ENCODE measurements at regions not wholly inside any gene's neighbourhood (a gene's known extent, or its start where the extent isn't known, plus 50 kb on each side); places are given as distances from the start of the nearest gene placed in this dataset.

DNA sequence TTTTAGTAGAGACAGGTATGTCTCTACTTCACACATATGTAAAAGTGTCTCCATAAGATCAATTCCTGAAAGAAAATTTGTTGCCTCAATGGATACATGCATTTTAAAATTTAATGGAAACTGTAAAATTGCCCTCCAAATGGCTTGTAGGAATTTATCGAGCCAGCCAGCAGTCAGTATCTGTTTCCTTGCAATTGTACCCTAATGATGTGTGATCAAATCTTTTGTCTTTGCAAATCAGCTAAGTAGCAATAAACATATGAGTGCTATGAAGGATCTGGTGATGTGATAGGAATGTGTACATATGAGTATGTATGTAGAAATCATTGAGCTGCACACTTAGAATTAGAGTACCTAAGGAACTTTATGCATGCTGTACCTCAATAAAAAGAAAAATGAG lies 253.0 kb downstream of the MAFB start:
- DNase-seq (ENCODE audit: low spot score), result no peak
- TF ChIP-seq RORB (CRISPR knock-in tag; IDR thresholded peaks at IDR 0.05), result no peak
- TF ChIP-seq, protein P1, sequence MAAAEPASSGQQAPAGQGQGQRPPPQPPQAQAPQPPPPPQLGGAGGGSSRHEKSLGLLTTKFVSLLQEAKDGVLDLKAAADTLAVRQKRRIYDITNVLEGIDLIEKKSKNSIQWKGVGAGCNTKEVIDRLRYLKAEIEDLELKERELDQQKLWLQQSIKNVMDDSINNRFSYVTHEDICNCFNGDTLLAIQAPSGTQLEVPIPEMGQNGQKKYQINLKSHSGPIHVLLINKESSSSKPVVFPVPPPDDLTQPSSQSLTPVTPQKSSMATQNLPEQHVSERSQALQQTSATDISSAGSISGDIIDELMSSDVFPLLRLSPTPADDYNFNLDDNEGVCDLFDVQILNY (CRISPR knock-in tag; IDR thresholded peaks at IDR 0.05), result no peak
- TF ChIP-seq, protein P2, sequence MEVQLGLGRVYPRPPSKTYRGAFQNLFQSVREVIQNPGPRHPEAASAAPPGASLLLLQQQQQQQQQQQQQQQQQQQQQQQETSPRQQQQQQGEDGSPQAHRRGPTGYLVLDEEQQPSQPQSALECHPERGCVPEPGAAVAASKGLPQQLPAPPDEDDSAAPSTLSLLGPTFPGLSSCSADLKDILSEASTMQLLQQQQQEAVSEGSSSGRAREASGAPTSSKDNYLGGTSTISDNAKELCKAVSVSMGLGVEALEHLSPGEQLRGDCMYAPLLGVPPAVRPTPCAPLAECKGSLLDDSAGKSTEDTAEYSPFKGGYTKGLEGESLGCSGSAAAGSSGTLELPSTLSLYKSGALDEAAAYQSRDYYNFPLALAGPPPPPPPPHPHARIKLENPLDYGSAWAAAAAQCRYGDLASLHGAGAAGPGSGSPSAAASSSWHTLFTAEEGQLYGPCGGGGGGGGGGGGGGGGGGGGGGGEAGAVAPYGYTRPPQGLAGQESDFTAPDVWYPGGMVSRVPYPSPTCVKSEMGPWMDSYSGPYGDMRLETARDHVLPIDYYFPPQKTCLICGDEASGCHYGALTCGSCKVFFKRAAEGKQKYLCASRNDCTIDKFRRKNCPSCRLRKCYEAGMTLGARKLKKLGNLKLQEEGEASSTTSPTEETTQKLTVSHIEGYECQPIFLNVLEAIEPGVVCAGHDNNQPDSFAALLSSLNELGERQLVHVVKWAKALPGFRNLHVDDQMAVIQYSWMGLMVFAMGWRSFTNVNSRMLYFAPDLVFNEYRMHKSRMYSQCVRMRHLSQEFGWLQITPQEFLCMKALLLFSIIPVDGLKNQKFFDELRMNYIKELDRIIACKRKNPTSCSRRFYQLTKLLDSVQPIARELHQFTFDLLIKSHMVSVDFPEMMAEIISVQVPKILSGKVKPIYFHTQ (CRISPR knock-in tag; IDR thresholded peaks at IDR 0.05), result no peak
- no peak for TF ChIP-seq NFE2L1 (CRISPR knock-in tag; IDR thresholded peaks at IDR 0.05)
- TF ChIP-seq JUN (CRISPR knock-in tag; IDR thresholded peaks at IDR 0.05), result no peak
- TF ChIP-seq, protein P3, sequence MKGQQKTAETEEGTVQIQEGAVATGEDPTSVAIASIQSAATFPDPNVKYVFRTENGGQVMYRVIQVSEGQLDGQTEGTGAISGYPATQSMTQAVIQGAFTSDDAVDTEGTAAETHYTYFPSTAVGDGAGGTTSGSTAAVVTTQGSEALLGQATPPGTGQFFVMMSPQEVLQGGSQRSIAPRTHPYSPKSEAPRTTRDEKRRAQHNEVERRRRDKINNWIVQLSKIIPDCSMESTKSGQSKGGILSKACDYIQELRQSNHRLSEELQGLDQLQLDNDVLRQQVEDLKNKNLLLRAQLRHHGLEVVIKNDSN (CRISPR knock-in tag; IDR thresholded peaks at IDR 0.05), result no peak
- TF ChIP-seq, protein P4, sequence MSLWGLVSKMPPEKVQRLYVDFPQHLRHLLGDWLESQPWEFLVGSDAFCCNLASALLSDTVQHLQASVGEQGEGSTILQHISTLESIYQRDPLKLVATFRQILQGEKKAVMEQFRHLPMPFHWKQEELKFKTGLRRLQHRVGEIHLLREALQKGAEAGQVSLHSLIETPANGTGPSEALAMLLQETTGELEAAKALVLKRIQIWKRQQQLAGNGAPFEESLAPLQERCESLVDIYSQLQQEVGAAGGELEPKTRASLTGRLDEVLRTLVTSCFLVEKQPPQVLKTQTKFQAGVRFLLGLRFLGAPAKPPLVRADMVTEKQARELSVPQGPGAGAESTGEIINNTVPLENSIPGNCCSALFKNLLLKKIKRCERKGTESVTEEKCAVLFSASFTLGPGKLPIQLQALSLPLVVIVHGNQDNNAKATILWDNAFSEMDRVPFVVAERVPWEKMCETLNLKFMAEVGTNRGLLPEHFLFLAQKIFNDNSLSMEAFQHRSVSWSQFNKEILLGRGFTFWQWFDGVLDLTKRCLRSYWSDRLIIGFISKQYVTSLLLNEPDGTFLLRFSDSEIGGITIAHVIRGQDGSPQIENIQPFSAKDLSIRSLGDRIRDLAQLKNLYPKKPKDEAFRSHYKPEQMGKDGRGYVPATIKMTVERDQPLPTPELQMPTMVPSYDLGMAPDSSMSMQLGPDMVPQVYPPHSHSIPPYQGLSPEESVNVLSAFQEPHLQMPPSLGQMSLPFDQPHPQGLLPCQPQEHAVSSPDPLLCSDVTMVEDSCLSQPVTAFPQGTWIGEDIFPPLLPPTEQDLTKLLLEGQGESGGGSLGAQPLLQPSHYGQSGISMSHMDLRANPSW (CRISPR knock-in tag; conservative IDR thresholded peaks at IDR 0.05; ENCODE audit: low read depth), result no peak
- TF ChIP-seq, protein P5, sequence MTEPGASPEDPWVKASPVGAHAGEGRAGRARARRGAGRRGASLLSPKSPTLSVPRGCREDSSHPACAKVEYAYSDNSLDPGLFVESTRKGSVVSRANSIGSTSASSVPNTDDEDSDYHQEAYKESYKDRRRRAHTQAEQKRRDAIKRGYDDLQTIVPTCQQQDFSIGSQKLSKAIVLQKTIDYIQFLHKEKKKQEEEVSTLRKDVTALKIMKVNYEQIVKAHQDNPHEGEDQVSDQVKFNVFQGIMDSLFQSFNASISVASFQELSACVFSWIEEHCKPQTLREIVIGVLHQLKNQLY (CRISPR knock-in tag; IDR thresholded peaks at IDR 0.05), result no peak
- TF ChIP-seq FOXJ3 (CRISPR knock-in tag; IDR thresholded peaks at IDR 0.05; ENCODE audit: borderline replicate concordance), result no peak
- no peak for TF ChIP-seq EMX1 (CRISPR knock-in tag; IDR thresholded peaks at IDR 0.05)
- TF ChIP-seq JAZF1 (CRISPR knock-in tag; IDR thresholded peaks at IDR 0.05), result no peak
- TF ChIP-seq, protein P6, sequence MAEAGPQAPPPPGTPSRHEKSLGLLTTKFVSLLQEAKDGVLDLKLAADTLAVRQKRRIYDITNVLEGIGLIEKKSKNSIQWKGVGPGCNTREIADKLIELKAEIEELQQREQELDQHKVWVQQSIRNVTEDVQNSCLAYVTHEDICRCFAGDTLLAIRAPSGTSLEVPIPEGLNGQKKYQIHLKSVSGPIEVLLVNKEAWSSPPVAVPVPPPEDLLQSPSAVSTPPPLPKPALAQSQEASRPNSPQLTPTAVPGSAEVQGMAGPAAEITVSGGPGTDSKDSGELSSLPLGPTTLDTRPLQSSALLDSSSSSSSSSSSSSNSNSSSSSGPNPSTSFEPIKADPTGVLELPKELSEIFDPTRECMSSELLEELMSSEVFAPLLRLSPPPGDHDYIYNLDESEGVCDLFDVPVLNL (CRISPR knock-in tag; IDR thresholded peaks at IDR 0.05; ENCODE audit: borderline replicate concordance, low read depth), result no peak
- TF ChIP-seq, protein P7, sequence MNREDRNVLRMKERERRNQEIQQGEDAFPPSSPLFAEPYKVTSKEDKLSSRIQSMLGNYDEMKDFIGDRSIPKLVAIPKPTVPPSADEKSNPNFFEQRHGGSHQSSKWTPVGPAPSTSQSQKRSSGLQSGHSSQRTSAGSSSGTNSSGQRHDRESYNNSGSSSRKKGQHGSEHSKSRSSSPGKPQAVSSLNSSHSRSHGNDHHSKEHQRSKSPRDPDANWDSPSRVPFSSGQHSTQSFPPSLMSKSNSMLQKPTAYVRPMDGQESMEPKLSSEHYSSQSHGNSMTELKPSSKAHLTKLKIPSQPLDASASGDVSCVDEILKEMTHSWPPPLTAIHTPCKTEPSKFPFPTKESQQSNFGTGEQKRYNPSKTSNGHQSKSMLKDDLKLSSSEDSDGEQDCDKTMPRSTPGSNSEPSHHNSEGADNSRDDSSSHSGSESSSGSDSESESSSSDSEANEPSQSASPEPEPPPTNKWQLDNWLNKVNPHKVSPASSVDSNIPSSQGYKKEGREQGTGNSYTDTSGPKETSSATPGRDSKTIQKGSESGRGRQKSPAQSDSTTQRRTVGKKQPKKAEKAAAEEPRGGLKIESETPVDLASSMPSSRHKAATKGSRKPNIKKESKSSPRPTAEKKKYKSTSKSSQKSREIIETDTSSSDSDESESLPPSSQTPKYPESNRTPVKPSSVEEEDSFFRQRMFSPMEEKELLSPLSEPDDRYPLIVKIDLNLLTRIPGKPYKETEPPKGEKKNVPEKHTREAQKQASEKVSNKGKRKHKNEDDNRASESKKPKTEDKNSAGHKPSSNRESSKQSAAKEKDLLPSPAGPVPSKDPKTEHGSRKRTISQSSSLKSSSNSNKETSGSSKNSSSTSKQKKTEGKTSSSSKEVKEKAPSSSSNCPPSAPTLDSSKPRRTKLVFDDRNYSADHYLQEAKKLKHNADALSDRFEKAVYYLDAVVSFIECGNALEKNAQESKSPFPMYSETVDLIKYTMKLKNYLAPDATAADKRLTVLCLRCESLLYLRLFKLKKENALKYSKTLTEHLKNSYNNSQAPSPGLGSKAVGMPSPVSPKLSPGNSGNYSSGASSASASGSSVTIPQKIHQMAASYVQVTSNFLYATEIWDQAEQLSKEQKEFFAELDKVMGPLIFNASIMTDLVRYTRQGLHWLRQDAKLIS (CRISPR knock-in tag; IDR thresholded peaks at IDR 0.05; ENCODE audit: borderline replicate concordance), result no peak
- TF ChIP-seq ELF4 (CRISPR knock-in tag; IDR thresholded peaks at IDR 0.05; ENCODE audit: low read depth), result no peak
- no peak for TF ChIP-seq ZNF138 (CRISPR knock-in tag; conservative IDR thresholded peaks at IDR 0.05)
- TF ChIP-seq, protein P8, sequence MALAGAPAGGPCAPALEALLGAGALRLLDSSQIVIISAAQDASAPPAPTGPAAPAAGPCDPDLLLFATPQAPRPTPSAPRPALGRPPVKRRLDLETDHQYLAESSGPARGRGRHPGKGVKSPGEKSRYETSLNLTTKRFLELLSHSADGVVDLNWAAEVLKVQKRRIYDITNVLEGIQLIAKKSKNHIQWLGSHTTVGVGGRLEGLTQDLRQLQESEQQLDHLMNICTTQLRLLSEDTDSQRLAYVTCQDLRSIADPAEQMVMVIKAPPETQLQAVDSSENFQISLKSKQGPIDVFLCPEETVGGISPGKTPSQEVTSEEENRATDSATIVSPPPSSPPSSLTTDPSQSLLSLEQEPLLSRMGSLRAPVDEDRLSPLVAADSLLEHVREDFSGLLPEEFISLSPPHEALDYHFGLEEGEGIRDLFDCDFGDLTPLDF (CRISPR knock-in tag; IDR thresholded peaks at IDR 0.05), result no peak
- TF ChIP-seq ESRRA (CRISPR knock-in tag; IDR thresholded peaks at IDR 0.05; ENCODE audit: borderline replicate concordance), result no peak
- no peaks in the 10 kb centered on the region for H3K9me3 Mint-ChIP-seq
- no peak overlapping the region for H3K27ac Mint-ChIP-seq
- H3K4me3 Mint-ChIP-seq, result no peak overlapping the region
- ChIA-PET POLR2A (no interaction called here), CTCF (no interaction called here)
- peaks cover 5% of the 10 kb centered on the region for H3K27me3 Mint-ChIP-seq (ENCODE audit: low read depth)
- peaks cover 18% of the 10 kb centered on the region for H3K4me1 Mint-ChIP-seq
- ATAC-seq, result no peak
- no peaks in the 10 kb centered on the region for H3K36me3 Mint-ChIP-seq

Measured in WTC11 (cell line).